Ishikawa (cell line): ENCODE measurements at regions not wholly inside any gene's neighbourhood (a gene's known extent, or its start where the extent isn't known, plus 50 kb on each side); places are given as distances from the start of the nearest gene placed in this dataset.

Source experiments
- CEBPB ChIP-seq: IDR thresholded peaks from 2 replicates; pipeline ENCODE4 v1.6.1; 2012
- CREB1 ChIP-seq: IDR thresholded peaks from 2 replicates; pipeline ENCODE4 v1.6.1; 2012; ENCODE audit warnings: low read depth
- EP300 ChIP-seq: IDR thresholded peaks from 2 replicates; pipeline ENCODE4 v1.6.1; 2012; ENCODE audit warnings: borderline replicate concordance
- FOXM1 ChIP-seq: IDR thresholded peaks from 2 replicates; pipeline ENCODE4 v1.6.1; 2012; ENCODE audit warnings: low read depth, borderline replicate concordance
- NFIC ChIP-seq: IDR thresholded peaks from 2 replicates; pipeline ENCODE4 v1.6.1; 2012
- RAD21 ChIP-seq: IDR thresholded peaks from 2 replicates; pipeline ENCODE4 v1.6.1; 2012; ENCODE audit warnings: low read depth
- TAF1 ChIP-seq: IDR thresholded peaks from 2 replicates; pipeline ENCODE4 v1.6.1; 2012; ENCODE audit warnings: low read depth, mild to moderate bottlenecking
- TCF12 ChIP-seq: IDR thresholded peaks from 2 replicates; pipeline ENCODE4 v1.6.1; 2012; ENCODE audit warnings: low read depth
- TEAD4 ChIP-seq: IDR thresholded peaks from 2 replicates; pipeline ENCODE4 v1.6.1; 2012
- YY1 ChIP-seq: IDR thresholded peaks from 2 replicates; pipeline ENCODE4 v1.6.1; 2012; ENCODE audit warnings: low read depth
- TF ChIP-seq, protein P1 (sequence below): IDR thresholded peaks from 2 replicates; pipeline ENCODE4 v1.6.1; 2012
- TF ChIP-seq, protein P2 (sequence below): IDR thresholded peaks from 2 replicates; pipeline ENCODE4 v1.6.1; 2012; ENCODE audit warnings: low read depth, mild to moderate bottlenecking

DNA sequence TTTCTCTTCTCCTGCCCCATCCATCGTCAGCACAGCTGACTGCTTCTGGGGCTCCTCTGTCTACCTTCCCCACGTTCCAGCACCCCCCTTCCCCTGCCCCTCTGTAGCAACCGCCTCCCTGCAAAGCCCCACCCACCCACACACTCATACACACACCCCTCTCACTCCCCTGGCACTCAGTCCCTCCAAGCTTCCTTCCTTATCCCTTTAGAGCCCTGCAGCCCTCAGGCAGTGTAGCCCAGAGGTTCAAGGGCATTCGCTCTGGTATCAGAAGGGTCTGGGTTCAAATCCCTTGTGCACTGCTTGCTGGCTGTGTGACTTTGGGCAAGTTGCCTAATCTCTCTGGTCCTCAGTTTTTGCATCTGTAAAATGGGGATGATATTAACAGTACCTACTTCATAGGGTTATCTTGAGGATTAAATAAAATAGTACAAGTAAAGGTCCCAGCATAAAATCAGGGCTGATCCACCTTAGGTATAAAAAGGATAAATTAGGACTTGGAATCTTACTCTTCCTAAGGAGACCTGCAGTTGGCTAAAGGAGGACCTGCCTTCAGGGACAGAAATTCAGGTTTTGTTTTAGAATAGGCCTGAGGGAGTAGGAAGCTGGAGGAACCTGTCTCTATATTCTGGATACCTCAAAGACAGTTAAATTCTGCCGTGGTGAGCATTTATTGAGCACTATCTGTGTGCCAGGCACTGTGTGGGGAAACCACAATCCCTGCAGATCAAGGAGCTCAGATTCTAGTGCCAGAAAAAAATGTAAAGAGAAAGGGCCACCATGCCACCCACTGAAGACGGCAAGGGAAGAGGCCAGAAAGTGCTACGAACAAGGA lies 94.1 kb downstream of the SNX5 start:
- TF ChIP-seq TAF1 (no peak), CEBPB (no peak), CREB1 (no peak), YY1 (no peak), RAD21 (no peak), NFIC (no peak), EP300 (no peak), TEAD4 (no peak), TCF12 (no peak), FOXM1 (no peak)
- TF ChIP-seq, protein P1, sequence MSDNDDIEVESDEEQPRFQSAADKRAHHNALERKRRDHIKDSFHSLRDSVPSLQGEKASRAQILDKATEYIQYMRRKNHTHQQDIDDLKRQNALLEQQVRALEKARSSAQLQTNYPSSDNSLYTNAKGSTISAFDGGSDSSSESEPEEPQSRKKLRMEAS: no peak
- TF ChIP-seq, protein P2, sequence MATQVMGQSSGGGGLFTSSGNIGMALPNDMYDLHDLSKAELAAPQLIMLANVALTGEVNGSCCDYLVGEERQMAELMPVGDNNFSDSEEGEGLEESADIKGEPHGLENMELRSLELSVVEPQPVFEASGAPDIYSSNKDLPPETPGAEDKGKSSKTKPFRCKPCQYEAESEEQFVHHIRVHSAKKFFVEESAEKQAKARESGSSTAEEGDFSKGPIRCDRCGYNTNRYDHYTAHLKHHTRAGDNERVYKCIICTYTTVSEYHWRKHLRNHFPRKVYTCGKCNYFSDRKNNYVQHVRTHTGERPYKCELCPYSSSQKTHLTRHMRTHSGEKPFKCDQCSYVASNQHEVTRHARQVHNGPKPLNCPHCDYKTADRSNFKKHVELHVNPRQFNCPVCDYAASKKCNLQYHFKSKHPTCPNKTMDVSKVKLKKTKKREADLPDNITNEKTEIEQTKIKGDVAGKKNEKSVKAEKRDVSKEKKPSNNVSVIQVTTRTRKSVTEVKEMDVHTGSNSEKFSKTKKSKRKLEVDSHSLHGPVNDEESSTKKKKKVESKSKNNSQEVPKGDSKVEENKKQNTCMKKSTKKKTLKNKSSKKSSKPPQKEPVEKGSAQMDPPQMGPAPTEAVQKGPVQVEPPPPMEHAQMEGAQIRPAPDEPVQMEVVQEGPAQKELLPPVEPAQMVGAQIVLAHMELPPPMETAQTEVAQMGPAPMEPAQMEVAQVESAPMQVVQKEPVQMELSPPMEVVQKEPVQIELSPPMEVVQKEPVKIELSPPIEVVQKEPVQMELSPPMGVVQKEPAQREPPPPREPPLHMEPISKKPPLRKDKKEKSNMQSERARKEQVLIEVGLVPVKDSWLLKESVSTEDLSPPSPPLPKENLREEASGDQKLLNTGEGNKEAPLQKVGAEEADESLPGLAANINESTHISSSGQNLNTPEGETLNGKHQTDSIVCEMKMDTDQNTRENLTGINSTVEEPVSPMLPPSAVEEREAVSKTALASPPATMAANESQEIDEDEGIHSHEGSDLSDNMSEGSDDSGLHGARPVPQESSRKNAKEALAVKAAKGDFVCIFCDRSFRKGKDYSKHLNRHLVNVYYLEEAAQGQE: no peak
